ENCODE measurements at regions not wholly inside any gene's neighbourhood (a gene's known extent, or its start where the extent isn't known, plus 50 kb on each side); places are given as distances from the start of the nearest gene placed in this dataset.
A peak's percentile ranks its signal among the peaks of the same experiment; 100 is the strongest.

DNA sequence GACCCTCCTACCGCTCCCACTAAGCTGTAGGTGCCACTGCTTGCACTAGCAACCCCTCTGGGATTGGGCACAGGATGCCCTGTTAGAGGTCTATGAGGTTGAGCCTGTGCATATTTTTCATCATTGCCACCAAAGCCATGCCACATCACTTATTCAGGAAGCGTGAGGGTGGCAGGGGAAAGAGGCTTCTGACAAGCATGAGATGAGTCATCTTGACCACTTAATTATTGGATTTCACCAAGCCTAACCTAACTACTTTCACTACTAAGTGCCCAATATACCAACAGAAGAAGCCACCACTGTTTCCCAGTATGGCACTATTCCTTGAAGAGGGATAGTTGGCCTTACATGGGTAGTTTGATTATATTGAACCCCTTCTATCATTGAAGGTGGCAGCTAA lies 181.3 kb upstream of the EPHA4 start:
- Histone ChIP-seq H3K4me3 (no peak overlapping the region), H3K79me2 (ENCODE audit: insufficient read depth) (no peaks in the 10 kb centered on the region), H3K36me3 (ENCODE audit: low read depth) (no peaks in the 10 kb centered on the region), H3K27ac (no peak overlapping the region), H3K27me3 (replicated peaks; ENCODE audit: insufficient read depth) (no peaks in the 10 kb centered on the region; the same call in 1 of the 2 replicates), H4K20me1 (ENCODE audit: insufficient read depth) (no peaks in the 10 kb centered on the region), H3K9me2 (ENCODE audit: insufficient read depth) (no peaks in the 10 kb centered on the region), H3K4me2 (ENCODE audit: unreplicated experiment) (no peak overlapping the region), H3K9me3 (ENCODE audit: low read depth) (no peaks in the 10 kb centered on the region), H3K9ac (no peak overlapping the region), H3K4me1 (ENCODE audit: insufficient read depth) (no peaks in the 10 kb centered on the region), H3F3A (ENCODE audit: insufficient read depth) (no peaks in the 10 kb centered on the region), H2AFZ (no peak overlapping the region)
- DNase-seq = no peak
- no peak for TF ChIP-seq EZH2phosphoT487 (IDR thresholded peaks at IDR 0.05; ENCODE audit: insufficient read depth, low read depth)
- TF ChIP-seq EZH2 (IDR thresholded peaks at IDR 0.05; ENCODE audit: insufficient read depth, poor library complexity, severe bottlenecking) = no peak
- in situ Hi-C loops (cut with MboI) = no loop called here
- WGBS, 2 experiments (ENCODE audit: low coverage in 1 of 2, low lambda C conversion rate in 2 of 2, missing lambda C conversion rate in 2 of 2) = 40 to 69% methylated on average over 2 of the region's 2 CpGs

DNA sequence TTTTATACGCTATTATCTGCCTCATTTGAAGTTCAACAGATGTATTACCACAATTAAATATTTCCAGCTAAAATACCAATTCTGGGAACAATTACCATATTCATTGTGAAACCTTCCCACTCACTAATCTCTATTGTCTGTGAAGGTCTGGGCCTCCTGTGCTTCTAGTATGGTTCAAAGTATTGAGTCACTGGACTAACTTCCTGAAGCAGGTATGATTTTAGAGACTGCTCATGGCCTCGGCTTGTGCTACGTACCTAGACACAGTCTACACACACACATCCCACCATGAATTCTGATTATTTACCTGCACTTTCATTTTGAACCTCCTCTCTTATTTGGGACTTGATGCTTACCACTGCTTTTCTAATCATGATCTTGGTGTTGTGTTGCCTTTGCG lies 180.7 kb upstream of the EPHA4 start:
- no peaks in the 10 kb centered on the region; the same call in 1 of the 2 replicates for H3K27me3 ChIP-seq (replicated peaks; ENCODE audit: insufficient read depth)
- H4K20me1 ChIP-seq (ENCODE audit: insufficient read depth) = no peaks in the 10 kb centered on the region
- no peak overlapping the region for H2AFZ ChIP-seq
- no peaks in the 10 kb centered on the region for H3K36me3 ChIP-seq (ENCODE audit: low read depth)
- no peak for TF ChIP-seq EZH2 (IDR thresholded peaks at IDR 0.05; ENCODE audit: insufficient read depth, poor library complexity, severe bottlenecking)
- no peak for TF ChIP-seq EZH2phosphoT487 (IDR thresholded peaks at IDR 0.05; ENCODE audit: insufficient read depth, low read depth)
- H3K27ac ChIP-seq = no peak overlapping the region
- WGBS, 2 experiments (ENCODE audit: low coverage in 1 of 2, low lambda C conversion rate in 2 of 2, missing lambda C conversion rate in 2 of 2) = 57 to 63% methylated on average over 4 of the region's 4 CpGs
- no peaks in the 10 kb centered on the region for H3K9me3 ChIP-seq (ENCODE audit: low read depth)
- H3F3A ChIP-seq (ENCODE audit: insufficient read depth) = no peaks in the 10 kb centered on the region
- no peak overlapping the region for H3K4me3 ChIP-seq
- no peak overlapping the region for H3K9ac ChIP-seq
- in situ Hi-C loops (cut with MboI) = no loop called here
- no peaks in the 10 kb centered on the region for H3K4me1 ChIP-seq (ENCODE audit: insufficient read depth)
- no peak for DNase-seq
- no peak overlapping the region for H3K4me2 ChIP-seq (ENCODE audit: unreplicated experiment)
- no peaks in the 10 kb centered on the region for H3K9me2 ChIP-seq (ENCODE audit: insufficient read depth)
- no peaks in the 10 kb centered on the region for H3K79me2 ChIP-seq (ENCODE audit: insufficient read depth)

DNA sequence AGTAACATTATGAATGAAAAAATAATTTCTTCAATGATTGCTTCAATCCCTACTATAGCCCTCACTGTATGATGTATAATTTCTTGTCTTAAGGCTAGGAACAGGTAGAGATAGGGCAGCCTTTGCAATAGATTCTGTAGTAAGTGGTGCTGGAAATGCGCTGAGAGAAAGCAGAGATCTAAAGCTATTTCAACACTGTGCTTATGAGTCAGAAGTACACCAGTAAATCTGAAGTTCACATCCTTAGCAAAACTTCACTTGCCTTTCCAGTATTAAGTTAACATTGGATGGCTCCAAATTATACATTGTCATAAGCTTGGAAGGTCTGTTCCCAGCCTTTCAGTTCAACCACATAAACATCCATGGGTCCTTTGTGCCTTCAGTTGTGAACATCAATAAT lies 178.2 kb upstream of the EPHA4 start:
- Histone ChIP-seq H3K9me2 (ENCODE audit: insufficient read depth) (no peaks in the 10 kb centered on the region), H3K36me3 (ENCODE audit: low read depth) (no peaks in the 10 kb centered on the region), H3K9me3 (ENCODE audit: low read depth) (no peaks in the 10 kb centered on the region), H3K79me2 (ENCODE audit: insufficient read depth) (no peaks in the 10 kb centered on the region), H3K4me2 (ENCODE audit: unreplicated experiment) (no peak overlapping the region), H2AFZ (no peak overlapping the region), H3K27me3 (replicated peaks; ENCODE audit: insufficient read depth) (no peaks in the 10 kb centered on the region; the same call in 1 of the 2 replicates), H3K4me1 (ENCODE audit: insufficient read depth) (no peaks in the 10 kb centered on the region), H3K27ac (no peak overlapping the region), H3K9ac (no peak overlapping the region), H3F3A (ENCODE audit: insufficient read depth) (no peaks in the 10 kb centered on the region), H3K4me3 (no peak overlapping the region), H4K20me1 (ENCODE audit: insufficient read depth) (no peaks in the 10 kb centered on the region)
- WGBS, 2 experiments (ENCODE audit: low coverage in 1 of 2, low lambda C conversion rate in 2 of 2, missing lambda C conversion rate in 2 of 2) = 67 to 82% methylated on average over 1 of the region's 1 CpG
- peak; percentile 7 for DNase-seq
- no peak for TF ChIP-seq EZH2phosphoT487 (IDR thresholded peaks at IDR 0.05; ENCODE audit: insufficient read depth, low read depth)
- TF ChIP-seq EZH2 (IDR thresholded peaks at IDR 0.05; ENCODE audit: insufficient read depth, poor library complexity, severe bottlenecking) = no peak
- in situ Hi-C loops (cut with MboI) = no loop called here

DNA sequence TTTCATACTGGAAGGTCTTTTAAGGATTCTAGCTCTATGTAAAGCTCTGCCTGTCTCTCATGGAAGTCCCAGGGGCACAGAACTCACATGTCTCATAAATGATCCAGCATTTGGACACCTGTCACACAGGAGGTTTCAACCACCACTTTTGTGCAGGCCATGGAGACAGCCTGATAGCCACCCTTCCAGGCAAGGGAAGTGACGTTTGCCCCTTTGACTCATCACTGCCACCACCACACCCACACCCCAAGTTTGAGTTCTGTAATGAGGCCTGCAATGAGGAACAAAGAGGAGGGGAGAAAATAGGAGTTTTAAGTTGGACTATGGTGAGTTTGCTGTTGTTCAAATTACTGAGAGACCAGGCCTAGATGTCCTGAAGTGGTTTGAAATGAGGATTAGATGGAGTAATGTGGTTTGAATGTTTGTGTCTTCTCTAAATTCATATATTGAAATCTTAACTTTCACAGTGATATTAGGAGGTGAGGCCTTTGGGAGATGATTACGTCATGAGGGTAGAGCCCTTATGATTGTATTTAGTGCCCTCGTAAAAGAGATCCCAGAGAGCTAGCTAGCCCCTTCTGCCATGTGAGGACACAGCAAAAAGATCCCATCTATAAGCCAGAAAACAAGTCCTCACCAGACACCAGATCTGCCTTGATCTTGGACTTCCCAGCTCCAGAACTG lies 175.3 kb upstream of the EPHA4 start:
- no peaks in the 10 kb centered on the region for H4K20me1 ChIP-seq (ENCODE audit: insufficient read depth)
- no peaks in the 10 kb centered on the region for H3K4me1 ChIP-seq (ENCODE audit: insufficient read depth)
- no peaks in the 10 kb centered on the region for H3K9me2 ChIP-seq (ENCODE audit: insufficient read depth)
- TF ChIP-seq EZH2phosphoT487 (IDR thresholded peaks at IDR 0.05; ENCODE audit: insufficient read depth, low read depth) (no peak), EZH2 (IDR thresholded peaks at IDR 0.05; ENCODE audit: insufficient read depth, poor library complexity, severe bottlenecking) (no peak)
- no peaks in the 10 kb centered on the region for H3K9me3 ChIP-seq (ENCODE audit: low read depth)
- WGBS, 2 experiments (ENCODE audit: low coverage in 1 of 2, low lambda C conversion rate in 2 of 2, missing lambda C conversion rate in 2 of 2) = 26 to 30% methylated on average over 3 of the region's 3 CpGs
- no peaks in the 10 kb centered on the region for H3K27me3 ChIP-seq (replicated peaks; ENCODE audit: insufficient read depth)
- no peak overlapping the region for H3K9ac ChIP-seq
- no peak overlapping the region for H2AFZ ChIP-seq
- no peak for DNase-seq
- no peak overlapping the region for H3K4me3 ChIP-seq
- H3K36me3 ChIP-seq (ENCODE audit: low read depth) = no peaks in the 10 kb centered on the region
- no peak overlapping the region for H3K4me2 ChIP-seq (ENCODE audit: unreplicated experiment)
- H3K27ac ChIP-seq = no peak overlapping the region
- in situ Hi-C loops (cut with MboI) = no loop called here
- no peaks in the 10 kb centered on the region for H3F3A ChIP-seq (ENCODE audit: insufficient read depth)
- no peaks in the 10 kb centered on the region for H3K79me2 ChIP-seq (ENCODE audit: insufficient read depth)
